Prostate gland (tissue), 2 donors: ENCODE measurements at regions not wholly inside any gene's neighbourhood (a gene's known extent, or its start where the extent isn't known, plus 50 kb on each side); places are given as distances from the start of the nearest gene placed in this dataset.

Source experiments
- CTCF ChIP-seq, 4 experiments: fragments of 200-600 bp in 2 of 4; fragments of 450-650 bp in 2 of 4; sonication (generic) in 2 of 4; IDR thresholded peaks; 1 replicate in 3 of 4; 2 replicates in 1 of 4; pipeline ENCODE4 v1.5.1; 2016 to 2019; ENCODE audit warnings: antibody characterized with exemption in 4 of 4, mild to moderate bottlenecking in 2 of 4, moderate library complexity in 2 of 4
- POLR2A ChIP-seq: fragments of 450-650 bp; IDR thresholded peaks from one replicate; pipeline ENCODE4 v1.6.1; 2016; ENCODE audit warnings: antibody characterized with exemption, mild to moderate bottlenecking

GRCh38 chr6:135673501-135674309, 176.2 kb upstream of the AHI1 start:
- no peak for TF ChIP-seq POLR2A
- no peak for TF ChIP-seq CTCF (IDR thresholded peaks at IDR 0.05)
